HG03196 (cell line): ENCODE measurements at regions not wholly inside any gene's neighbourhood (a gene's known extent, or its start where the extent isn't known, plus 50 kb on each side); places are given as distances from the start of the nearest gene placed in this dataset.
"Not testable (repeated sequence)": the region's sequence is repeated elsewhere in the genome, so short reads cannot be mapped to it uniquely, and the experiment has no call there.

Source experiments
- ATAC-seq: cut with Tn5 transposase; IDR thresholded peaks from one replicate; pipeline ENCODE4 v1.9.1; 2021; ENCODE audit not compliant: unreplicated experiment

DNA sequence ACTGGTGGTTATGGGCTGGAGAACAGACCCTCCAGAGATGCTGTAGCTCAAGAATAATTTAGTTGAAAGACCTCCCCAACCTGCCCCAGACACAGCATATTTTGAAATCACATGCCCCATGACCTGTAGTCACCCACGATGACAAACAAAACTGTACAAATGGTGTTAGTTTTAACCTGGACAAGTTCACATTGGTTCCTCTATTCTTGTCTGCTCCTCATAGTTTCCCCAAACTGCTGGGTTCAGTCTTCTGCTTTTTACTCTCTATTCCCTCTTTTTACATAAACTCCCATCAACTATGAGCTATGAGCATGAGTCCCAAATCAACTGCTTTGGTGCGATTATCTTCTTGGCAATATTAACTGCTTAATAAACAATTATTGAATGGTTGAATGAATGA, 365.3 kb upstream of the CLINT1 start:
- no peak for ATAC-seq

DNA sequence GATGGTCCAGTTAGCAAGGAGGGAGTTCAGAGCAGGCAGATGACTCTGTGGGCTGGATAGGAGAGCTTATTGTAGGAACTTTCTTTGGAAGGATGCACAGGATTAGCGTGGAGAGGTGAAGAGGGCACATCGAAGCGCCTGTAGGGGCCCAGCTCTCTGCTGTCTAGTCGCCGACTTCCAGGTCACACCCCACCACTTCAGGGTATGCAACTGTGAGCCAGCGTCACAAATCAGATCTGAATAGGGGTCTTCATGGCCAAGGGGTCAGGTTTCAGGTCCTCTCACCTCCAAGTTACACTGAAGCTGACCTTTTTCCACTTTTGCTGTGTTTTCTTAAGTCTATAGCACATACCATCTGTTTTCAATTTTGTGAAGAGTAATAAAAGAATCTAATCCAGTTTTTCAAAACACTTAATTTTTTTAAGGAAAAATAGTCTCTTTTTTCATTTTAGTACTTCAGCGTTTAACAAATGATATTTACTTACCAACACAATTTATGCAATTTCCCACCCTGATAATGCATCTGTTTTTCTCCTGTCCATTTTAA, 364.2 kb upstream of the CLINT1 start:
- ATAC-seq, result no peak

DNA sequence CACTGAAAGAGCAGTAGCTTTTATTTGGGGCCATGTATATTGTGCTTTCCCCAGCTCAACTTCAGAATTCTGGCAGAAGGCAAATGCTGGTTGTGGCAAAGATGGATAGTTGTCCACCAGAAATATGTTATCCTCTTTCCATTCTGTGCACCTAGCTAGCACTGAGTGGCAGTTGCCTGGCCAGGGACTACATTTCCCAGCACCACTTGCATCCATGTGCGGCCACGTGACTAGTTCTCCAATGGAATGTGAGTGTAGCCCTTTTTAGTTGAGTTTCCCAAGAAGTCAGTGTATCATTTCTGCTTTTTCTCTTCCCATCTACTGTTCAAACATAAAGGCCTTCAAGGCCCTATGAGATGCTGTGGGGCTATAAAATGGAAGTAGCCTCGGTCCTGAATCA, 354.0 kb upstream of the CLINT1 start:
- no peak for ATAC-seq

DNA sequence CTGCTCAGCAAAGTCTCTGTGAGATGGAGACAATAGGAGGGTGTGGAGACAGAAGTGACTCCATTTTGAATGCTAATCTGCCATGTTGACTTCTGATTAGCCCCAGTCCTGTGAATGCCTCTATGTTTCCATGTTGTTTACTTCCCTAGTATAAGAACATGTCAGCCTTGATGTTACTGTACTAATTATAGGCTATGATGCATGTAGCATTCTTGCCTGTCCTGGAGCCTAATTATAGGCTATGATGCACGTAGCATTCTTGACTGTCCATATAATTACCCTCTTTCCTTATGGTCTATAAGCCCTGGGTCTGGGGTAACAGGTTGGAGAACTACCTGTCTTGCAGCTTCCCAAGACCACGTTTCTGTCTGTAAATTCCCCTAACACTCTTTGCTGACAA, 353.3 kb upstream of the CLINT1 start:
- ATAC-seq, result no peak

DNA sequence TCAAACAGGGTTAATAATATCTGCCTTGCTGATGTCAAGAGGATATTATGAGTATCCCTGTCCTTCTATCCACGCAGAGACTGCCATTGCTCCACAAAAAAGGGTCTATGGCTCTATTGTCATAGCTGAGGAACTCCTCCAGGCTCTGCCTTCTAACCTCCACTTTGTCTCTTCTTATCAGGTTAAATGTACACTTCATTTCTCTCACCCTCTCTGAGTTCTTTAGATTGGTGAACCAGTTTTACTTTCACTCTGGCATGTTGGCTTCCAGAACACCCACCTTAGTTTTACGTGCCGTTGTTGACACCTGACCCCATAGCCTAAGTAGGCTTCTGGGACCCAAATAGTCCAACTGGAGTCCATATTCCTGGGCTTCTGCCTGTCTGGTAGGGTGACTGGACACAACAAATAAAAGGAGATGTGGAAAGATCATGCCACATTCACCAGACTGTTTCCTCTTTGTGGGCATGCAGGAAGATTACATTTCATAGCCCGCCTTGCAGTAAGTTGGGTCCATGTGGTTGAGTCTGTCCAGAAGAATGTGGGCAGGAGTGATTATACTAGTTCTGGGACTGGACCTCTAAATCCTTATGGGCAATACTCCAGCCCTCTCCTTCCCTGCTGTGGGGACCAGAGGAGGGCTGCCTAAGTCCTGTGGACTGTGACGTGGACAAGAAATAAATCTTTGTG, 350.4 kb upstream of the CLINT1 start:
- no peak for ATAC-seq

DNA sequence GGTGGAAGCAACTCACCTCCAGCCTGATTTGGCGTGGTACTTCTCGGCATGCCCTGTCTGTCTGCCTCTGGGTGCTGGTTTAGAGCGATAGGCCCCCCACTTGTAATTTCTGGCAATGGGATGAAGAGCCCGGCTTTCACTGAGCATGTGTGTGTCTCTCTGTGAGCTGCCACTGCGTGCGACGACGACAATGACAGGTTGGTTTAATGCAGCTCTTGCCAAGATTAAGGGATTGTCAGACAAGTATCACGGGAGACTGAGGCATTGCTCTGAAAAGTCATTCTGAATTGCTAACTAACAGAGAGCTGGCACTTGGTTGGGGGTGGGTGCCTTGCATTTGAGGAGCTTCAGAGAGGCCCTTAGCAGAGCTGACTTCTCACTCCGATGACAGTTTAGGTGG, 348.8 kb upstream of the CLINT1 start:
- ATAC-seq, result no peak

DNA sequence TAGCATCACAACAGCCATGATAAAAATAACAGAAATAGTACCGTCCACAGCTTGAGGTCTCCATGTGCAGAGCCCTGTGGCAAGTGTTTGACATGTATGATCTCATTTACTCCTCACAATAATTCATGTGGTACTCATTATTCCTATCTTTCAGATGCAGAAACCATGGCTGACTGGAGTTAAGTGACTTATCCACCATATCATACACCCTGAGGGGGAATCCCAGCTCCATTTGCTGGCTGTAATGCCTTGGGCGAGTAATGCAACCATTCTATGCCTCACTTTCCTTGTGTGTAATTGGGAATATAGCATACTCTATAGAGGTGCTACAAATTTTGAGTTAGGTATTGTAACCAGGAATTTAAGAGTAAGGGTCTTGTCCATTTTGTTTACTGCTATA, 347.0 kb upstream of the CLINT1 start:
- ATAC-seq, result no peak

DNA sequence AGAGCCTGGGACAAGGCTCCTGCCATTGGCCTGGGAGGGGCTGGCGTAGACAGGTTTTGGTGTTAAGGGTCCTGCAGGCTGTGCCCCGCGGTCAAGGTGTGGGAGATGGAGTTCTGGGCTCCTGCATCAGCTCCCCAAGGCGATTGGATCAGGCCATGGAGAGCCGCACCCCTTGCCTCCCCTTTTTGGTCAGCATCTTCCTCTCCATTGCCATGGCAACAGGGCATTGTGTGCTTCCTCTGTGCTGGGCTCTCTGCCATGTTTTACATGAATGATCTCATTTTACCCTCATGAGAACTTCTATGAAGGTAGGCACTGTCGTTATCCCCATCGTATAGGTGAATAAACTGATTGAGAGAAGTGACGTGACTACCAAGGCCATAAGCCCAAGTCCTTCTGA, 344.3 kb upstream of the CLINT1 start:
- no peak for ATAC-seq

DNA sequence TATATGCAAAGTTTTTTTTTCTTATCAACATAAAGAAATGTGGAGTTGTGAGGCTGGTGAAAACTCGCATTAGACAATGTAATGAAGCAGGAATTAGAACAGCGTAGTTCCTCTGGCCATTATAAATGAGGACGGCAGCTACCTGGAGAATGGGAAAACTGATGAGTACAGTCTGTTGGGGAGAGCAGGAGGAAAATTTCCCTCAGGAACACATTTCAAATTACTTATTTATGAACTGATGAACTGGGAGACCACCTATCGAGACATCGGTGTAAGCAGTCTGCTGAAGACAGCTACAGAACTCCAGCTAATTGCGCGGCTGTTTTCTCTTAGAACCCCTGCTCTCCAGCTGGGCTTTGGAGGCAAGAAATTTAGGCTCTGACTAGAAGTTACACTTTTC, 343.9 kb upstream of the CLINT1 start:
- ATAC-seq, result no peak

DNA sequence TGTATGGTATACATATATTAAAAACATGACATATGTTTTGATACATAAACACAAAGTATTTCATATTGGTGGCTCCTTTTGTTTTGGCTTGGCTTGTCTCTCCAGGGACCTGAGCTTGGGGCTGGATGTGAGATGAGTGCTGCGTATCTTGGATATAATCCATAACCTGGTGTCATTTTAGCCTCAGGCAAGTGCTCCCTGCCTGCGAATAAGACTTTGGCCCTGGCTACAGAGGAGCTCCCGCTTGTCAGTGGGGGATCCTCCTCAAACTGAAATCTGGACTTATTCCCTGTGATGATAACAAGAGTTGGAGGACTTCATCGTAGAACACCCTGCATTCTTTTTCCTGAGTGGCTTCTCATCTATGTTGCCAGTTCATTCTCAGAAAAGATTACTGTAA, 341.7 kb upstream of the CLINT1 start:
- ATAC-seq, result no peak

DNA sequence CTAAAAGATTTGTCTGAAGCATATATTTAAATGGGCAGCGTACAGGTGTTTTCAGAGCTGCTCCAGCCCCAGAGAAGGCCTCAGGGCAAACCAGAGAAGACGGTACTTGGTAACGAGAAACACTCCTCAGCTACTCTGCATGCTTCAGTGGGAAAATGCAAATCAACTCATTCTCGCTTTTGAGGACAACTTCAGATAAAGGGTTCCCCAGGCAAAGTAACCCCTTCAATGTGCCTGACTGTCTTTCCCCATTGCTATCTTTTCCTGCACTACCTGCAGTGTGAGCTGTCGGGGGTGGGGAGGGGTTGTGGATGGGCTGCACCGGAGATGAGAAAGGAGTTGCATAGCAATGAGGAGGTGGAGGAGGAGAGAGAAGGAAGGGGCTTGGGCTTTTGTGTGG, 339.7 kb upstream of the CLINT1 start:
- peak; percentile 80 for ATAC-seq

DNA sequence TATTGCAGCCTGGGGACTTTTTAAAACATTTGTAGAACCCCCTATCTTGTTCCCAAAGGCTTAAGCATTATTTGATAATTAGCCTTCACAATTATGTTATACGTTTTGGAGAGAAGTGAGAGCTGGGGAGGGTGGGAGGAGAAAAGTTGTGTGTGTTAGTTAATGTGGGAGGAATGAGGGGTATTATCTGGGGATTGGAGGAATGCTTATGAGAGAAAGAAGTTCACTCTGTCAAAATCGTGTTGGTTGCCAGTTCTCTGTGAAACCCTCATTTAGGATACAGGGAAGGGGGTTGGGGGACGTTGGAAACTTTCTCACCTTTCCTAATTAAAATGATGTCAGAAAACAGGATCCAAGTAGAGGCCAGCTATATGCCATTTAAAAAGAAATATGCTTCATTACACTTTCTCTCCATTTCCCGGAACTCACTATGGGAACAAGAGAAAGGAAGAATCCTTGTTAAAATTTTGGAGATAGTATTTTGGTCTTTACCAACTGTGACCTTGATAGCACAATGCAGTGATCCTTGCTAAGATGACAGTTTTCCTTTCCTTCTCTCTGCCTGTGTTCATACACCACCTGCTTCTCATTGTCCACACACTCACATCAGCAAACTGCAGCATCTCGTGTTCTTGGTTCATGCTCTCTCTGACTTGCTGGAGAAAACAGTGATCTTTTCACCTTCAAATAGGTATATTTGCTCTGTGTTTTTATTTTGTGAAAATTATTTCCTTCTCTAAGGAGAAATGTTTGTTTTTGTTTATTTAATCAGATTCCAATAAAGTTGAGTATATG, 336.7 kb upstream of the CLINT1 start:
- no peak for ATAC-seq

DNA sequence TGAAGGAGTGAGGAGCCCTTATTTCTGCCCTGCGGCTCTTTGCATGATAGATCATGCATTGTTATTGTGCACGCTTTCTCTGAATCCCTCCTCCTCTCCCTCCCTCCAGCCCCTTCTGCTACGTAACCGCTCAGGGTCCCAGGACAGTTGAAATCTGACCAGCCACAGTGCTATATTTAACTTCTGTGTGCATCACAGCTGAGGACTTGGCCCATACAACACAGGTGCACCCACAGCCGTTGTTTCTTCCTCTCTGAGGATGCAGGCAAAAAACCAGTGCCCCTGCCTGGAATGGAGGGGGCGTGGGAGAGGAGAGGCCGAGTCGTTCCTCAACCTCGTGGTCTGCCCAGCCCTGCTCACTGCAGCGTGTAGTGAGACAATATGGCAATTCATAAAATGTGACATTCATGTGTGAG, 335.6 kb upstream of the CLINT1 start:
- no peak for ATAC-seq

DNA sequence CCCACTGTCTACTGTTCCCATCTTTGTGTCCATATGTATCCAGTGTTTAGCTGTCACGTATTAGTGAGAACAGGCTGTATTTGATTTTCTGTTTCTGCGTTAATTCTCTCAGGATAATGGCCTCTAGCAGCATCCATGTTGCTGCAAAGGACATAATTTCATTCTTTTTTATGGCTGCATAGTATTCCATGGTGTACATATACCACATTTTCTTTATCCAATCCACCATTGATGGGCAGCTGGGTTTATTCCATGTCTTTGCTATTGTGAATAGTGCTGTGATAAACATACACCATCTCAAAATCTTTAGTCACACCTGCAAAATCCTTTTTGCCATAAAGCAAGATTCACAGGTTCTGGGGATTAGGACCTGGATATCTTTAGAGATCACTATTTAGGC, 334.4 kb upstream of the CLINT1 start:
- ATAC-seq, result not testable (repeated sequence)

DNA sequence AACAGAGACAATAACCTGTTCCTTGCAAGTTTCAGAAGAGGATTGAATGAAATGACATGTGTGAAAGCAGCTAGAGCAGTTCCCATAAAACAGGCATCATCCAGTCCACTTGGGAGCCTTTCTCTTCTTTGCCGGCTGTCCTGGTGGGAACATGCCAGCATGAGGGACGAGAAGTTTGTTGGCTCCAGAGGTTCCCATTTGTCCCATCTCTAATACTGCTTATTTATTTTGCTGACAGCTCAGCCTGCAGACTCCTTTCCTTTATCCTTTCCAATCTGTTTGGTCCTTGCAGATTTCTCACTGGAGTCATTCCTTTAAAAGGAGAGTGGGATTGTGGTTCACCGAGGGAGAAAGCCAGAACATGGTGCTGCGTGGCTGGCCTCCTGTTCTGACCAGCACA, 321.5 kb upstream of the CLINT1 start:
- ATAC-seq, result no peak

DNA sequence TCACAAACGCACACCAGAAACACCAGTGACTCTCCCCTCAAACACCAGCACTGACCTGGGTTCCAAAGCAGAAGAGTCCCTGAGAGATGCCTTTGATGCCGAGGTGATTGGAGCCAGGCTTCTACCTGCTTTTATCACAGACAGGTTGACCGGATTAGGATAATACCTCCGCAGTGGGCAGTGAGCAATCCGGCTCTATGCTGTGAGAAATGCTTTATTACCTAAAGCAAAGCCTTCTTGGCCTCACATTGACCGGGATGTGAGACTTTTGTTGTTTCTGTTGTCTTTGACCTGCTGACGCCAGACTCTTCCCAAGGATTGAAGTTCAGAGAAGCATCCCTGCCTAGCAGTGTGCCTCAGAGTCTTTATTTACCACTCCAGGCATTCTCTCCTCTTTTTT, 320.3 kb upstream of the CLINT1 start:
- no peak for ATAC-seq

DNA sequence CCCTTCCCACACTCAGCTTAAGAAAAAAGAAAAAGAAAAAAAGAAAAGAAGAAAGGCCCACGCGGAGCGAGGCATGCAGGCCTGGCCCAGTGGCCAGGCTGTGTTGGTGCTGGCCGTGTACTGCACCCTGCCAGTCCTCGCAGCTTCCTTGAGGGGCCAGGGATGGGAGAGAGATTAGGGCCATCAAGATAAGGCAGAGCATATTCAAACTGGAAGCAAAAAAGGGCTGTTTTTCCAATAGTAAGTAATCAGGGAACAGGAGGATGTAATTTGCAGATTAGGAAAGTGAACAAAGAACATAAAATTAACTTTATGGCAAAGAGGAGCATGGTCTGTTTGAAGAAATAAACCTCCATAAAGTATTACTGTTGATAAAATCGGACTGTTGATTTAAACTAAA, 319.6 kb upstream of the CLINT1 start:
- no peak for ATAC-seq

DNA sequence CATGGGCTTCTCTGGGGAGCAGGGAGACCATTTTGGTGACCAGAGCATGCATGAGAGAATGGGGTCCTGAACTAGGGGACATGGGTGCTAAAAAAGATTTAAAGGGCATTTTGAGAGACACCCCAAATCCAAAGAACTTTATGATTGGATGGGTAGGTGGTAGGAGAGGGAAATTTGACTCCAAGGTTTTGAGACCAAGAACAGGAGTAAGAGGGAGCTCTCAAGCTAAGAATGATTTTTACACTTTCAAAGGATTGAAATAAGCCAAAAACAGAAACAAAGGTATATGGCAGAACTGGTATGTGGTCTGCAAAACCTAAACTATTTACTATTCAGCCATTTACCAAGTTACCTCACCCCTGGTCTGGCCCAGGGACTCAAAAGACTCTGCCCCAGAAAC, 318.2 kb upstream of the CLINT1 start:
- no peak for ATAC-seq

DNA sequence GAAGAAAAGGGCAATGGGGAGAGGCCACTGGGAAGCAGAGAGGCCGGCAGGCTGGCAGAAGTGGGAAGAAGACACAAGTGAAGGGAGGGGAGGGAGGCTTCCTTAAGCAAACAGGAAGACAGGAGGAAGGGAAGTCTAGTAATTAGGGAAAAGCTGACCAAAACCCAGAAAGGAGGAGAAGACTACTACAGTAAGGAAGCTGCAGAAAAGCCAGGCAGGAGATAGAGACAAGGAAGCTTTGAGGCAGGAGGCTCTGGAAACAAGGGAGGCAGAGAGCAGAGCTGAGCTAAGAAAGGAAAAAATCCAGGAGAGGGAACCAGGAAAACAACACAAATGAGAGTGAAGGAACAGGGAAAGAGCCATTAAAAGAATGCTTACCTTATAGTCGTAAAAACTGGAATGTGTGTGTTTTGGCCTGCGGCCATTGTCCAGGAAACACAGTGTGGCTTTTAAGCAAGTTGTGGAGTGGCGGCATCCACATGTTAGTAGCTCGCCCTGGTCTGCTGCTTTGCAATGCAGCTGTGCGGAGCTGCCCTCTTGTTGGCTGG, 317.1 kb upstream of the CLINT1 start:
- no peak for ATAC-seq

DNA sequence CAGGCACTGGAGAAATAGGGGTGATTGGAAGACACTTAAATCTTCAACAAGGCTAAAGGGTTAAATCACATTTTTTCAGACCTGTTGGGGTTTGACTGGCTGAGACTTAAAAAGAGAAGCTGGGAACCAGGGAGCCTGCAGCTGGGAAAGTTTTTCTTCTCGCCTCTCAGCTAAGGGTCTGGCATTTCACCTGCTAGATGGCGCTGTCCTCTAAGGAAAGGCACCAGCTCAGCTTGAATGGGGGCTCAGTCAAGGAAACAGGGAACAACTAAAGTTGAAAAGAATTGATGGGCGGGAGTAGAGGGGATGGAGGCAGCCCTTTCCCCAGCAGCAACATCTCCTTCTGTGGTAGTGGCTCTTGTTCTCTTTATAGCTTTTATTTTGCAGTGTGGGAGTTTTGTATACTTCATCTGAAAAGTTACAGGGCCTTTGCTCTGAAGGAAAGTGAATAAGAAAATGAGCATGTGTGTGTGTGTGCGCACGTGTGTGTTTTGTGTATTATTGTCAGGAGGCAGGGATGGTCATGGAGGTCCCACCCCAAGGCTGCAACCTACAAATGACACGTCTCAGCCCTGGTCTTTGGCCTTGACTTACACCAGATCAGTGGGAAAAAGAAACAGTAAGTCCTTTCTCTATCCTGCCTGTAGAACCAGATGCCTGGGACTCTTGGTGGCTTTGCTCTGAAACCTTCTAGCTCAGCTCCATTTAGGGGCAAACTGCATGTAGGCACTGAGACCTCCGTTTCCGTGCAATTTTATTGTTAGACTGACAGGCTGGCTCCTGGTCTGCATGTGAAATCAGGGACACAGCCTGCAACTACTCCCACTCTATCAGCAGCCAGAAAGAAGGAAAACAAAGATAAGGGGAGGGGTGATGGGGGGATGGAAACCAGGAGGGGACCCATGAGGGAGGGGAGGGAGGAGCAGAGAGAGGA, 316.2 kb upstream of the CLINT1 start:
- ATAC-seq, result no peak

DNA sequence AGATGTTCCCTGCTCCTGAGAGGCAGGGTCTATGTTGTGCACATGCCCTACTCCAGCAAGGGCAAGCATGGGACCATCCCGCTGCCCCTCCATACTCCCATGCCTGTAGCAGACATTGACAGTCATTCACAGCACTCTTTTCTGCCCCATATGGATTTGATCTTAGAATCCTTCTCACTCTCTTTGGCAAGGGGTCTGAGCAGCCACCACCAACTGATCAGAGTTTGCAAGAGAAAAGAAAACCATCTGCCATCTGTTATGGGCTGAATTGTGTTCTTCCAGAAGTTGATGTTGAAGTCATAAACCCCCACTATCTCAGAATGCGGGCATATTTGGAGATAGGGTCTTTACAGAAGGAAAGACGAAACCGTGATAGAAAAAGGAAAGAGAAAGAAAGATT, 315.1 kb upstream of the CLINT1 start:
- no peak for ATAC-seq
